ENCODE measurements at regions not wholly inside any gene's neighbourhood (a gene's known extent, or its start where the extent isn't known, plus 50 kb on each side); places are given as distances from the start of the nearest gene placed in this dataset.

DNA sequence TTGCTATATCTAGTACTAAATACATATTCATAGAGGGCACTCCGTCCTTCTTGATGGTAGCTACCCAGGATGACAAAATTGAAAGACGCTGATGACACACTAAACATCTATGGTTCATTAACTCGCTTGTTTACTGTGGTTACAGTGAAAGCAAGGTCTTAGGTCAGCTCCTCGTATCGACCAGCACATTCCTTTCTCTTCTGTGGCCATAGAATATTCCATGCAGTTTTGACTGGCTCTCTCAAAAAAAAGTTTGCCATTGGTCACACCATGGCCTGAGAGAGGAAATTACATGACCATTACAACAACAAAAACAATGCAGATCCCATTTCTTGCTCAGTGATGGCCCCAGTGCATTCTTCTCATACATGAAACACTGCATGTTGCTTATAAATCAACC is 411.4 kb upstream of the SOX5 start:
- TF ChIP-seq, protein P1, sequence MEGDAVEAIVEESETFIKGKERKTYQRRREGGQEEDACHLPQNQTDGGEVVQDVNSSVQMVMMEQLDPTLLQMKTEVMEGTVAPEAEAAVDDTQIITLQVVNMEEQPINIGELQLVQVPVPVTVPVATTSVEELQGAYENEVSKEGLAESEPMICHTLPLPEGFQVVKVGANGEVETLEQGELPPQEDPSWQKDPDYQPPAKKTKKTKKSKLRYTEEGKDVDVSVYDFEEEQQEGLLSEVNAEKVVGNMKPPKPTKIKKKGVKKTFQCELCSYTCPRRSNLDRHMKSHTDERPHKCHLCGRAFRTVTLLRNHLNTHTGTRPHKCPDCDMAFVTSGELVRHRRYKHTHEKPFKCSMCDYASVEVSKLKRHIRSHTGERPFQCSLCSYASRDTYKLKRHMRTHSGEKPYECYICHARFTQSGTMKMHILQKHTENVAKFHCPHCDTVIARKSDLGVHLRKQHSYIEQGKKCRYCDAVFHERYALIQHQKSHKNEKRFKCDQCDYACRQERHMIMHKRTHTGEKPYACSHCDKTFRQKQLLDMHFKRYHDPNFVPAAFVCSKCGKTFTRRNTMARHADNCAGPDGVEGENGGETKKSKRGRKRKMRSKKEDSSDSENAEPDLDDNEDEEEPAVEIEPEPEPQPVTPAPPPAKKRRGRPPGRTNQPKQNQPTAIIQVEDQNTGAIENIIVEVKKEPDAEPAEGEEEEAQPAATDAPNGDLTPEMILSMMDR (IDR thresholded peaks at IDR 0.05; ENCODE audit: low read length) = no peak
- TF ChIP-seq EZH2 (IDR thresholded peaks at IDR 0.05; ENCODE audit: borderline replicate concordance, low read length) = no peak
